GM19395 (cell line): ENCODE measurements at regions not wholly inside any gene's neighbourhood (a gene's known extent, or its start where the extent isn't known, plus 50 kb on each side); places are given as distances from the start of the nearest gene placed in this dataset.

ENCODE experiments used
- ATAC-seq: cut with Tn5 transposase; IDR thresholded peaks from one replicate; pipeline ENCODE4 v1.9.1; 2021; ENCODE audit warnings: mild to moderate bottlenecking, moderate library complexity; ENCODE audit not compliant: unreplicated experiment

DNA sequence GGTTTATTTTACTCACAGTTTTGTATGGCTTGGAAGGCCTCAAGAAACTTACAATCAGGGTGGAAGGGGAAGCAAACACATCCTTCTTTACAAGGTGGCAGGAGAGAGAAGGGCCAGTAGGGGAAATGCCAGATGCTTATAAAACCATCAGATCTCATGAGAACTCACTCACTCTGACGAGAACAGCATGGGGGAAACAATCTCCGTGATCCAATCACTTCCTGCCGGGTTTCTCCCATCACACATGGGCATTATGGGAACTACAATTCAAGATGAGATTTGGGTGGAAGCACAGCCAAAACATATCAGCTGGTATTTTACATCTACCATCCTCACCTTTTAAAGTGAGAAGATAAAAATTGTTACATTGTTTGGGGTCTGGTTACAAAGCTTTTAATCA, 427.9 kb upstream of the CDH7 start:
- ATAC-seq, result no peak

DNA sequence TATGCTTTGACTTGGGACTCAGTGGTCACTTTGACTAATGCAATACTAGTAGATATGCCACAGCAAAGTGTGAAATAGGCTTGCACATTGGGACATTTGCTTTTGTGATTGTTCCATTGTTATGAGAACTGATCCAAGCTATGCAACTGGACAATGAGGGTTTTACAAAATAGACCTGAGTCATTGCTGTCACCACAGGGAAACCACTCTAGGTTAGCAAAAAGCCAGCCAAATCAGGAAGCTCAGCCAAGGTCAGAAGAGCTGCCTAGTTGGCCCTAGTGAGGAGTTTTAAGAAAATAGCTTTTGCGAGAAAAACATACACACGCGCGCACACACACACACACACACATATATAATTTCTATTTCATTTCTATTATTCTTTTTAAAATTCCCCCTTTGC, 452.4 kb upstream of the CDH7 start:
- no peak for ATAC-seq

DNA sequence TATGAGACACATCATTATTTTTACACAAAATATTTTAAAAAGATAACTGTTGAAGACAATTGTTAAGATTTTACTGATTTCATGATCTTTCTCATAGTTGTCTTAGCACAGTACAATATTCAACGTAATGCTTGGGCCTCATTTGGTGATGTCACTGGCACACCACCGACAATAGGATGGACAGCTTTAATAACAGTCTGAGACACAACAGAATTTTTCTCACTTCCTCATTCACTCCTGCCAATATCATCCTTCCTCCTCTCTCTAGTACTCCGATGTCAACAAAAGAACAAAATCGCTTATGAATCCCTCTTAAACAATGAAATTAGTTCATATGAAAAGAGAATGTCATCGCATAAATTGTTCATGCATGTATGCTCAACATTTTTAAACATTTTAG, 461.9 kb upstream of the CDH7 start:
- no peak for ATAC-seq

DNA sequence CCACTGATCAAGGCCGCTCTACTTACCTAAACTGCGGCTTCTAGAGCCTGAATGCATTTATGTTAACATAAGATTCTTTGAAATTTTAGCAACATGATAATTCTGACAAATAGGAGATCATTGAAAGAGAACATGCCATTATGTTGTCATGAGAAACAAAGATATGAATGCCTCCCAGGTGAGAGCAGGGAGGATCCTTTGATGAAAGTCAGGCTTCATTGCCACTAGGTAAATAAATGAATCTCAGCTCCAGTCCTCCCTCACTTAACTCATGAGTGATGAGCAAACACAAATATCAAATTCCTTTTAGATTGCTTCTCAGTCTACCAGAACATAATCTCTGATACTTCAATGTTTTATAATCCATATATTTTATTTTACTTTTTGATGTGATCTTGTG, 463.2 kb upstream of the CDH7 start:
- no peak for ATAC-seq

DNA sequence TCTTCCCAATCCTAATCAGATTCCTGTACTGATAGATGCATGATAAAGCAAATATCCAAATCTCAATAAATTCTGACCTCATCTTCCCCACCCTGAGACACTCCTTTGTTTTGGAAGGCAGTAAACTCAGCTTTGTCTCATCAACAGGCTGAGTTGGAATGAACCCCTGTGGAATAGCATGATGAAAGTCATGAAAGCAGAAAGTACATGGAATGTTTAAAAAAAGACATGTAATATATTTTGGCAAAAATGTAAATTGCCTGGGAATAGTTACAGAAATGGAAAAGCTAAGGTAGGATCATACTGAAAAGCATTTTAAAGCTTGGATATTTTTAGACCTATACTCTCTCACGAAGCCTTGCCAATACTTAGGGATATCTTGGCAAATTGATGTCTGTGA, 468.7 kb upstream of the CDH7 start:
- ATAC-seq, result no peak

DNA sequence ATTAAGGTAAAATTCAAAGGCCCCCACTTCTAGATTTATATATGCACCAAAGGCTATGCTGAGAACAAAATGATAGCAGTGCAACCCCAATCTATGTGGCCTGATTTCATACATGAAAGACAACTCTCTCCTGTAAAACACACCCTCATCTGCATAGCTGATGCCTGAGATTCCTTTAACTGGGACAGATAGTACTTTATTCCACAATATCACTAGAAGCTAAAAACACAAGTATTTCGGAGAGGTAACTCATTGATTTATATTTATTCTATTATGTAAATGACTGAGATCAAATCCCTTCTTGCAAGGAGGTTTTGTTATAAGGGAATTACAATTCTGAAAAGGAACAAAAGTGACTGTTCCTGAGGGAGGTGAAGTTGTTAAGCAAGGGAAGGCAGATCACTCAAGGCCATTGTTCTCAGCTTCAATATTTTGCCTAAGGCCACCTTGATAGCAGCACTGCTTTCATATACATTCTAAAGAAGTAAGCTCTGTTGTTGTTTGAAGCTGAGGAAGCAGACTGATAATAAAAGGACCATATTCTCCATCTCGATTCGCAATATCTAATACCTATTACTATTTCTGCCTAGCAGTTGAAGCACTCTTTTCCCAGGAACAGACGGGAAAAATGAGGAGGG, 471.0 kb upstream of the CDH7 start:
- ATAC-seq, result no peak

DNA sequence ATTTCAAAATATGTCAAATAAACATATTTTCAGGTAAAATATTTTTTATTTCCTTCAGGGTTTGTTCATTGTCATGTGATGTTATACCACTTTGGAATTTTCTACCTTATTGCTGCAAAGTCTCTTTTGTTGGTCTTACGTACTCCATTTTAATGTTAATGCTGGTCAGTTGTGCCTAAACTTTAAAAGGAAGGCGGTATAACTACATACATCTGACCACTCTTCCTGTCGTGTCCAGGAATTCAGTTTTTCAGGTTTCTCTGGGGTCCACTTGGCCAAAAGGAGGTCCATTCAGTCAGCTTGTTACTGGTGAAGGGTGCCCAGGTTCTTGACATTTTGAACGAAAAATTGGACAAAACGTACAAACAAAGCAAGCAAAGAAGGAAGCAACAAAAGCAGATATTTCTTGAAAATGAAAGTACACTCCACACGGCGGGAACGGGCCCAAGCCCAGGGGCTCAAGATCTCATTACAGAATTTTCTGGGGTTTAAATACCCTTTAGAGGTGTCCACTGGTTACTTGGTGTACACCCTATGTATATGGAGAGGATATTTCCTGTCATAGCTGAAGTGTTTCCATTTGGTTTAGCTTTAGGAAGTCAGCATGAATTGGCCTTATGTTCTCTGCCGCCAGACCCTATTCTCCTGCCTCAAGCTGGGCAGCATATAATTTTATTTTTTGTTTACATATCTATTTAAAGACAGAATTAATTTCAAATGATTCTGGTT, 471.7 kb upstream of the CDH7 start:
- ATAC-seq, result no peak

DNA sequence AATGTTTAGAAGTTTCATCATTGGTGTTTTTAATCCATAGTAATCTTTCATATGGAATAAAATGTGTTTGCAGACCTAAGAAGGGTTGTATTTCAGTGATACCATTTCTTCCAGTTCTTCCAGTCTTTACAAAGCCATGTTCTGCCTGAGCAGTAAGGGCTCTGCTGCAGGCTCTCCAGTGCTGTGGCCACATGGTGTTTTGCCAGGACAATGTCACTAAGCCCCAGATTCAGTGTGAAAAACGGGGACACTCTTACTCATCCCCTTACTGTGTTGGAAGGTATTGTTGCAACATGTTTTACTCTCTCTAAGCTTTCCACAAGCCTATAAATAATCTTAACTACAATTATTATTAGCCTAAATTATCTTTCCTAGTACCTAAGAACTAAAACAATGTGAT, 481.4 kb upstream of the CDH7 start:
- no peak for ATAC-seq

DNA sequence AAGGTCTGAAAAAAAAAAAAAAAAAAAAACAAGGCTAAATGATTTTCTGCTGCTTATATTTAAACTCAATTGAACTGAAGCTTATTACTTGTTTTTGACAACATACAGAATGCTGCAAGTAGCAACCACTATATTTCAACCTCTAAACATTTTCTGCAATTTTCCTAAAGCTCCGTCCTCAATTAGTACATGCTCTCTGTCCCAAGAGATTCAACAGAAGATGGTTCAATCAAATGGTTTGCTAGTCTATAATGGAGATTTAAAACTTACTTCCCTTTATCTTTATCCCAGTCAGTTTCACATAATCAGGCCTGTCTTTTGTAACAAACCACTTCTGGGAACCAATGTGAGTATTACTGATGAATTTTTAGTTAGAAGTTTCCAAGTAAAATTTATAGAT, 485.1 kb upstream of the CDH7 start:
- no peak for ATAC-seq

DNA sequence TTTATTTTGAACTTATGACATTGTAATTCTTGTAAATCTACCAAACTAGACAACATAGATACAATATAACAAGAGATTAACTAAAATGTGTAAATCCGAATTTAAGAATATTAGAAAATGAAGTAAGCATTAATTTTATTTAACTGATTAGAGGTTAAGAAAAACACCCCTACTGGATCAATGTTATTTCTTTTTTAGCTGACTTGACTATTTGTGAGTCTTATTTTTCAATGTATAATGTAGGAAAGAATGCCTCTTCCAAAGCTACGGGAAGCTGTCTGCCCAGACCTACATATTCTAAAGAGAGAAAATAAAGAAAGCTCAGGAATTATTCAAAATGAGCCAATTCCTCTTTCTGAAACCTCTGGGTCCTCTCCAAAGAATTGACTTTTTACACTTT, 490.8 kb upstream of the CDH7 start:
- ATAC-seq, result no peak

DNA sequence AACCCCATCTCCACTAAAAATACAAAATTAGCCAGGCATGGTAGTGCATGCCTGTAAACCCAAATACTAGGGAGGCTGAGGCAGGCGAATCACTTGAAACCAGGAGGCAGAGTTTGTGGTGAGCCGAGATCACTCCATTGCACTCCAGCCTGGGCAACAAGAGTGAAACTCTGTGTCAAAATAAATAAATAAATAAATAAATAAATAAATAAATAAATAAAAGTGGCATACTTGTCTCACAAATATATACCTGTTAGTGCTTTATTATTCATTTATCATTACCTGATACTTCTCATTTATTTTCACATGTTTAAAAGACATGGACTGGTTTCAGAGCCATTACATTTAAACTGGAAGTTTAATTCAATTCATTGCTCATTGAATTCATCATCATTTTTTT, 491.4 kb upstream of the CDH7 start:
- no peak for ATAC-seq

DNA sequence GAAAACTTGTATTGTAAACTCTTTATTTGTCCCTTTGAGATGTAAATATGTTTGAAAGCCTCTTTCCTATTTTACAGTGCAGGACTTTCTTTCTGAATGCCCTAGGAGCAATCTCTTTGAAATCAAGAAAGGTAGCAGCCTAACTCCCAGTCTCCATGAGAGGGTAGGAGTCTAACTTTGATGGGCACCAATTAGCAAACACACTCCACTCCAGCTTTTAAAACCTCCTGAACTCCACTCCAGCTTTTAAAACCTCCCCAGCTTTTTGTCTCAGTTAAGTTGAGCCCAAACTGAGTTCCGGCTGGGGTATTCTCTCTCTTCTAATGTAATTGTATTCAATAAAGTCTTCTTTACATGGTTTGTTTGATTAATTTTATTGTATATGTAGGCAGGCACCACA, 493.7 kb upstream of the CDH7 start:
- ATAC-seq, result no peak

DNA sequence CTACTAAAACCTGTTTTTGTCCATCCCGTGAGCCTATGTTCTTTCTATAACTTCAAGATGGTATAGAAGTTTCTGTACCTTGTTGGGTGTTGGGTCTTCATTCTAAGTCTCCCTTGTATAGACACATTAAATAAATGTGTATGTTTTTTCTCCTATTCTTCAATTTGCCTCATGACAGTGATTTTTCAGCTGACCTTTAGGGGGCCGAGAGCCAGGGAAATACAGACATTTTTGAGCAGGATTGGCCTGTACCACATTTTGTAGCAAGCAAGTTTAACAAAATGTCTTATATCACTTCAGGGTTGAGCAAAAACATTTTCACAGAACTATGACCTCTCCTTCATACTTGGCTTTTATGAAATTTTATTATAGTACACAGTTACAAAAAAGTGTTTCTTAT, 495.4 kb upstream of the CDH7 start:
- ATAC-seq, result no peak

DNA sequence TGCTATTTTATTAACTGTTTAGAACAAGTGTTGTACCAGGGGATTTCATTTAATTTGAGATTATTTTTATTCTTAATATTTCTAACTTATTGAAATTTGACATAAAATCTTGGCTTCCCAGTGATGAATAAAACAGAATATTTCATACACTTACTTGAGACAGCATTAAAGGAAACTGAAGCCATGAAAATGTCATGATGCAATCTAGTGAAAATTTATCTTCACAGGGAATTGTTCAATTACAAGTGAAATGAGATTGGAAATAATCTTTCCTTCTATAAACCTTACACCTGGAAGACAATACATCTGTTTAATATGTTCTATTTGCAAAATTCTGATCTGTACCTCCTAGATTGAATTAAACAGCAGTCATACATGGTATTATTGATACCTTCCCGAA, 511.0 kb upstream of the CDH7 start:
- ATAC-seq, result no peak

DNA sequence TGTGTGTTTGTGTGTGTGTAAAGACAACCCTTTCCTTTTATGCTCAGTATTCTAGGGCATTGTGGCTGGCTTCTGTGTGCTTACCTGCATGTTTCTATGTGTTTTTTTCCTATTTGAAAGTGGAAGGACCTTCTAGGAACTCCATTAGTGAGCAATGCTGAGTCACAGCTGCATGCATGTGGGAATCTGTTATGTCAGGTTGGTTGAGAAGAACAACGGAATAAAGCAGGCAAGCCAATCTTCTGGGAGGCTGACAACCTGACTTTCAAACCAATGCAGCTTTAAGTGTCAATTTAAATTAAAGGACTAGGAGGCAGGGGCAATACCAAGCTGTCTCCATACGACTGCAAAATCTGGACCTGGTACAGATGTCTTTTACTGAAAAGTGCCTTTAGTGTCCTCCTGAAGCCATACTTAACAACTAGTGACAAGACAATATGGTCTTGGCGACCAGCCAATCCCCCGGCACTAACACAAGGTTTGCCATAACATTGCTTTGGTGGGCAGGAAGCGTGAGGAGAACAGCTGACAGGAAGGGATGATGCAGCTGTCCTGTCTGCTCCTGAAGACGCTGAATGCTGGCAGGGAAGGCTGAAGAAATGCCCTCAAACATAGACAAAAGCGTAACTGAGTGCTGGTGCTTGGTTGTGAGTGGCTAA, 514.7 kb upstream of the CDH7 start:
- ATAC-seq, result no peak

DNA sequence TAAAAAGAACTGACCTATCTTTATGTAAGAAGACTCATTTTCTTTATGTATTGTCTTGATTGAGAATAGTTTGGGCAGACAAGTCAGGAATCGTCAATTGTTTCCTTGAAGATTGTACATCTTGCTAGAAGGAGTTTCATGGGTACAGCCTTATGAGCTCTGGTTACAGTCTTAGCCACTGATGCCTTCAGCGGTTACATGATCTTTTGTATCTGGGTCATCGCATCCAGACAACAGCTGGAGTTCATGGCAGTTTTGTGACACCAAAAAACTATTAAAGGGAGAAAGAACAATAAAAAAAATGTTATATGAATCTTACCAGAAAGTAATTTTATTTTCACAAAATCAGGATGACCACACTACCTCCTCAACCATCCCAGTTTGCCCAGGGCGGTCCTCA, 520.5 kb upstream of the CDH7 start:
- no peak for ATAC-seq

DNA sequence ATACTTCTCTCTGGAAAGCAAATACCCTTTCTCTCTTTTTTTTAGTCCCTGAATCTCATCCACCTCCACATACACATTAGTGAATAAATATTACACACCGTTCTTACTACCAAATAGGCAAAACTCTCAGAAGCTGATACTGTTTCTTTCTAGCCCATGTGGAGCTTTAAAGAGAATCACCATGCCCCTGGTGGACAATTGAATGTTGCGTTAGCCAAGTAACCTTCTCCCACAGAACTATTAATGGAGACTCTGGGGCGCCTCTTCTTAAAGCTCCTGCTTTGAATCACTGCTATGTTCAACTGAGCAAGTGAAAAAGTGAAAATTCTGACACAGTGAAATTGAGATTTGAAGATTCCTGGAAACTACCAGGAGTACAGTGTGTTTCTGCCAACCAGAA, 522.8 kb upstream of the CDH7 start:
- no peak for ATAC-seq

DNA sequence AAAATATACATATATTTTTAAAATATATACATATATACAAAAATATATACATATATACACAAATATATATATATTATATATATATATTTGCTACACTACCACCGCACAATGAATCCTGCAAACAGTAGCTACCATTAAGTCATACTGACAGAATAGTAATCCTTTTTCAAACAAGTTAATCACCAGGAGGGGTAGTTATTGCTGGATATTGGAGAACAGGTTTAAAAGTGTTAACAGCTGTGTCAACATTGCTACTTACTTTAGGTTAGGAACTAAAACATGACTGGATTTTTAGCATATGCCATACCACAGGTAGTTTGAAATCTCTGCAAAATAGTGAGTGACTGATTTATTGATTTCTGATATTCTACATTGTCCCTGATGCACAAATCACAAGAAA, 529.1 kb upstream of the CDH7 start:
- no peak for ATAC-seq

DNA sequence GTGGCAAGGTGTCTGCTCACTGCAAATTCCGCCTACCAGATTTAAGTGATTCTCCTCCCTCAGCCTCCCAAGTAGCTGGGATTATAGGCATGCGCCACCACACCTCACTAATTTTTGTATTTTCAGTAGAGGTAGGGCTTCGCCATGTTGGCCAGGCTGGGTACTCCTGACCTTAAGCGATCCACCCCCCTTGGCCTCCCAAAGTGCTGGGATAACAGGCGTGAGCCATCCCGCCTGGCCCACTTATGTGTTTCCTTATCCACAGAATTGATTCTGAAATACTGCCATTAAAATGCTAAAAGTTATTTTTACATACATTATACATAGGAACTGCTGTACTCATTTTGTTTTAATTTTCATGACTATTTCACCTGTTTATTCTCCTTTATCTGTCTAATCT, 529.7 kb upstream of the CDH7 start:
- ATAC-seq, result no peak

DNA sequence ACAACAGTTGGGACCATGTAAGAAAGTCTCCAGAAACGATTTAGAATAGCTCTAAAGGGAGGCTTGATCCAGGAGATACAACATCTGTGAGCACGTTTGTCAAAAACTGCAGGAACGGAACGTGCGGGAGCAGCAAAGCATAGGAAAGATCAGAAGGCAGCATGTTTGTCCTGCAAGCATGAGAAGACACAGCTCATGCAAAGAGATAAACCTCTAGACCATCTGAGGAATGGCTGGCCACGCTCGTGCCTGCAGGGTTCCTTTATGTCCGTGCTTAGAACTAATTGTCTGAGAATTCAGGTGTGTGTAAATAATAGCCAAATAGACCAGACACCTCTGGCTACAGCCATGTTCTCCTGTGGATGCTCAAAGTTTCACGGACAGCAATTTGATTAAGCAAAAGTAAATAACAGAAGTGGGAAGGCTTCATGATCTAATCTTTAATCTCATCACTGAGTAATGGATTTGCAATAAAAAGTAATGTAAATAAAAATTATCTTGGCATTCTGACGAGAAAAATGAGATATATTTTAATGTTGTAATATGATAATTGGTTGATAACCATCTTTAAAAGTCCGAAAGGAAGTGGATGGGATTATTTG, 534.8 kb upstream of the CDH7 start:
- ATAC-seq, result no peak

DNA sequence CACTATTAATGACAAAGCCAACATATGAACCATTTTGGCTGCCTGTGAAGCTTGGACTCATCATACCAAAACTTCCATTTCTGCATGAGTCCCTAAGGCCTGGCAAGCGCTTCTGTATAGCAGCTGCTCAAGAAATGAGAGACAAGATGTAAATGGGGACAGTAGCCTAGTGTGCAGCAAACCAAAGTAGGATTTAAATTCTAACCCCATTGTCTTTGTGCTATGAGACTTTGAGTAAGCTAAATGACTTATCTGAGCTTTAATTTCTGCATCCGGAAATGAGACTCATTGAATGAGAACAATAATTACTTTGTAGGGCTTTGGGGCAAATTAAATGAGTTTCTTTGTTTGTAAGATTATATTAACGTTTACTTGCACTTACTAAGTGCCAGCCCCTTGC, 536.4 kb upstream of the CDH7 start:
- ATAC-seq, result no peak
